ENCODE measurements at regions not wholly inside any gene's neighbourhood (a gene's known extent, or its start where the extent isn't known, plus 50 kb on each side); places are given as distances from the start of the nearest gene placed in this dataset.

- no peak for TF ChIP-seq EZH2 (IDR thresholded peaks at IDR 0.05)
- TF ChIP-seq FOXP2 (optimal IDR thresholded peaks at IDR 0.05; ENCODE audit: control extremely low read depth, extremely low read length, insufficient read depth): no peak
- no peak for TF ChIP-seq POLR2AphosphoS5 (IDR thresholded peaks at IDR 0.05; ENCODE audit: borderline replicate concordance, low read depth, low read length)
Observed at GRCh38 chr22:48418831-48419230, 1408.8 kb downstream of the BRD1 start.
